ENCODE measurements at regions not wholly inside any gene's neighbourhood (a gene's known extent, or its start where the extent isn't known, plus 50 kb on each side); places are given as distances from the start of the nearest gene placed in this dataset.

DNA sequence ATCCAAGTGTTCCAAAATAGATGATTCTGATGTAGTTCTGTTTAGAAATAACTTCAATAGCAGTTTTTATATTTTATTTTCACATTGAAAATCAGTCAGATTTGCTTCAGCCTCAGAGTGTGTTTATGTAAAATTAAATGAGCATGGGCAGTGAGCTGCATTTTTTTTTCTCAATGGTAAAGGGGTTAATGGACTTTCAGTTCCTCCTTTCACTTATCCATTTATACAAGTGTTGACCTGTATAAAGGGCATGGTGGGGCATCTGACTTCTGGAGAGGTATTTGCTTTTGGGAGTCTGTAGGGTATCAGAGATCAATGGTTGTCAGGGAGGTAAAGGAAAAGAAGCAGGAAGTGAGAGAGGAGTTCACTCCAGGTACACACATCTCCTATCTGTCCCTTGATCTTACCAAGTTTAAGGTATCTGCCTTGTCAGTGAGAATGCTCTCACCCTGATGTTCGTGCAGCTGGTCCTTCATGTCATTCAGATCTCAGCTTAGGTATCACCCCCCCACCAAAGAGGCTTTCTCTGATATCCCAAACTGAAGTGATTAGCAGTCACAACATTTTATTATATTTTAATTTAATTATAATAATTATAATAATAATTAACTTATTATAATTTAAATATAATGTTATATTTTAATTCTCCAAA lies 181.6 kb upstream of the LMNTD1 start:
- TF ChIP-seq POLR2A (IDR thresholded peaks at IDR 0.05) (no peak), CTCF (IDR thresholded peaks at IDR 0.05) (no peak)
- Histone ChIP-seq H3K36me3 (replicated peaks in 1 of 2) (no peaks in the 10 kb centered on the region), H3K9me3 (replicated peaks in 1 of 3) (no peaks in the 10 kb centered on the region), H3K4me1 (replicated peaks in 1 of 2) (no peaks in the 10 kb centered on the region), H3K4me3 (no peak overlapping the region), H3K27ac (no peak overlapping the region), H3K27me3 (no peaks in the 10 kb centered on the region)
- intact Hi-C loops (cut with DNase I), result no loop called here
- 62 to 100% (median 89%) methylated on average over 1 of the region's 1 CpG for WGBS, 4 donors
- no peak for DNase-seq

- WGBS, 4 donors, result 78 to 90% (median 87%) methylated on average over 1 of the region's 1 CpG
- H3K4me3 ChIP-seq, result no peak overlapping the region
- intact Hi-C loops (cut with DNase I), result no loop called here
- H3K4me1 ChIP-seq (replicated peaks in 1 of 2), result no peaks in the 10 kb centered on the region
- H3K9me3 ChIP-seq (replicated peaks in 1 of 3), result no peaks in the 10 kb centered on the region
- H3K27ac ChIP-seq, result no peak overlapping the region
- DNase-seq, result no peak
- TF ChIP-seq POLR2A (IDR thresholded peaks at IDR 0.05), result no peak
- TF ChIP-seq CTCF (IDR thresholded peaks at IDR 0.05), result no peak
- no peaks in the 10 kb centered on the region for H3K27me3 ChIP-seq
- H3K36me3 ChIP-seq (replicated peaks in 1 of 2), result no peaks in the 10 kb centered on the region
Measured at GRCh38 chr12:25740617-25741016, 187.5 kb upstream of the LMNTD1 start.

DNA sequence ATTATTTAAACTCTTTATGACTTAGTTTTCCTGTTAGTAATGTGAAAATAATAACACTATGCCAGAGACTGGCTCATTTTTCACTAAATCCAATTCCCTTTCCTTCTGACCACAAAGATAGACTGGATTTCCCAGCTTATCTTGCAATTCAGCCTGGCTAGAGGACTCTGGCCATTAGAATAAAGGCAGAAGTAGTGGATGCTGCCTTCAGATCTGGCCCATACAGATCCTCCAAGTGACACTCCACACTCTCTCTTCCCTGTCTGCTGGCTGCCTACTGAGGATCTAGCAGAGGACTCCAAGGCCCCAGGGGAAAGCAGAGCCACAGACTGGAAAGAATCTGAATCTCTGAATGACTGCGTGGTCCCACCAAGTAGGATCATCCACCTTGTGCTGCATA lies 188.8 kb upstream of the LMNTD1 start:
- H3K36me3 ChIP-seq (replicated peaks in 1 of 2), result no peaks in the 10 kb centered on the region
- DNase-seq, result no peak
- intact Hi-C loops (cut with DNase I), result no loop called here
- H3K9me3 ChIP-seq (replicated peaks in 1 of 3), result no peaks in the 10 kb centered on the region
- no peaks in the 10 kb centered on the region for H3K4me1 ChIP-seq (replicated peaks in 1 of 2)
- 80 to 100% (median 100%) methylated on average over 1 of the region's 1 CpG for WGBS, 4 donors
- H3K4me3 ChIP-seq, result no peak overlapping the region
- TF ChIP-seq POLR2A (IDR thresholded peaks at IDR 0.05) (no peak), CTCF (IDR thresholded peaks at IDR 0.05) (no peak)
- H3K27me3 ChIP-seq, result no peaks in the 10 kb centered on the region
- H3K27ac ChIP-seq, result no peak overlapping the region

DNA sequence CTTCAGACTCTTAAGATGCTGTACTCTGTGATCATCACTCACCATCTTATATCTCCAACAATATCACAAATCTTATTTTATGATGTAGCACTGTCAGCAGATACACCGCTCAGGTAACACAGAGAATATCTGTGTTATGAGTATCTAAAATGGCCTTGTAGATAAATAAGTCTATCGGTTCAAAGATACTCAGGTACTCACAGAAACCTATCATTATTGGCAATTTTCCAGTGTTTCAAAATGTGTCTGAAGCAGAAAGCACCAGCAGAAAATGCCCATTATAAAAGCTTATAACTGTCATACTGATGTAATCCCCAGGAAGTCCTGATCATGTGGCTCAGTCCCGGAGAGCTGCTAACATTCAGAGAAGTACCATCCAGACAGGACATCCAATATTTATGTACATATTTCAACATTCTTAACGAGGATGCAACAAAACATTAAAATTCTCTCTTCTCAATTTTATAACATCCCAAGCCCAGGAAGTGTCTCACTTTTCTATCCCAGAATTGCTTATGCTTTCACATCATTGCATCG lies 190.7 kb upstream of the LMNTD1 start:
- 72 to 75% (median 74%) methylated on average over 5 of the region's 5 CpGs for WGBS, 4 donors
- intact Hi-C loops (cut with DNase I), result no loop called here
- no peak for DNase-seq

More for the DNA sequence above, 190.7 kb upstream of the LMNTD1 start:
- H3K36me3 ChIP-seq (replicated peaks in 1 of 2), result no peaks in the 10 kb centered on the region
- H3K27me3 ChIP-seq, result no peaks in the 10 kb centered on the region
- no peaks in the 10 kb centered on the region for H3K9me3 ChIP-seq (replicated peaks in 1 of 3)
- H3K4me3 ChIP-seq, result no peak overlapping the region
- TF ChIP-seq POLR2A (IDR thresholded peaks at IDR 0.05) (no peak), CTCF (IDR thresholded peaks at IDR 0.05) (no peak)
- no peaks in the 10 kb centered on the region for H3K4me1 ChIP-seq (replicated peaks in 1 of 2)
- H3K27ac ChIP-seq, result no peak overlapping the region

All from adrenal gland (tissue), 9 donors.